Gastroesophageal sphincter (tissue), 3 donors: ENCODE measurements at regions not wholly inside any gene's neighbourhood (a gene's known extent, or its start where the extent isn't known, plus 50 kb on each side); places are given as distances from the start of the nearest gene placed in this dataset.

Source experiments
- POLR2A ChIP-seq, 2 donors: fragments of 450-650 bp; IDR thresholded peaks; one replicate each; pipeline ENCODE4 v1.6.1; 2017; ENCODE audit warnings: antibody characterized with exemption in 2 of 2, mild to moderate bottlenecking in 2 of 2, moderate library complexity in 1 of 2
- POLR2AphosphoS5 ChIP-seq: sonication (generic); formaldehyde crosslinking; IDR thresholded peaks from one replicate; pipeline ENCODE4 v1.6.1; 2017; ENCODE audit warnings: antibody characterized with exemption
- TF ChIP-seq, protein P1 (sequence below), 4 experiments: fragments of 200-600 bp in 2 of 4; fragments of 450-650 bp in 2 of 4; sonication (generic) in 1 of 4; IDR thresholded peaks; one replicate each; pipeline ENCODE4 v1.5.1; 2017 to 2019; ENCODE audit warnings: antibody characterized with exemption in 4 of 4, mild to moderate bottlenecking in 2 of 4, moderate library complexity in 2 of 4

GRCh38 chr4:123790681-123791080 is 394.1 kb downstream of the SPRY1 start:
- TF ChIP-seq, protein P1, sequence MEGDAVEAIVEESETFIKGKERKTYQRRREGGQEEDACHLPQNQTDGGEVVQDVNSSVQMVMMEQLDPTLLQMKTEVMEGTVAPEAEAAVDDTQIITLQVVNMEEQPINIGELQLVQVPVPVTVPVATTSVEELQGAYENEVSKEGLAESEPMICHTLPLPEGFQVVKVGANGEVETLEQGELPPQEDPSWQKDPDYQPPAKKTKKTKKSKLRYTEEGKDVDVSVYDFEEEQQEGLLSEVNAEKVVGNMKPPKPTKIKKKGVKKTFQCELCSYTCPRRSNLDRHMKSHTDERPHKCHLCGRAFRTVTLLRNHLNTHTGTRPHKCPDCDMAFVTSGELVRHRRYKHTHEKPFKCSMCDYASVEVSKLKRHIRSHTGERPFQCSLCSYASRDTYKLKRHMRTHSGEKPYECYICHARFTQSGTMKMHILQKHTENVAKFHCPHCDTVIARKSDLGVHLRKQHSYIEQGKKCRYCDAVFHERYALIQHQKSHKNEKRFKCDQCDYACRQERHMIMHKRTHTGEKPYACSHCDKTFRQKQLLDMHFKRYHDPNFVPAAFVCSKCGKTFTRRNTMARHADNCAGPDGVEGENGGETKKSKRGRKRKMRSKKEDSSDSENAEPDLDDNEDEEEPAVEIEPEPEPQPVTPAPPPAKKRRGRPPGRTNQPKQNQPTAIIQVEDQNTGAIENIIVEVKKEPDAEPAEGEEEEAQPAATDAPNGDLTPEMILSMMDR (IDR thresholded peaks at IDR 0.05): no peak
- TF ChIP-seq POLR2AphosphoS5 (no peak), POLR2A (IDR thresholded peaks at IDR 0.05) (no peak)
